ENCODE measurements at regions not wholly inside any gene's neighbourhood (a gene's known extent, or its start where the extent isn't known, plus 50 kb on each side); places are given as distances from the start of the nearest gene placed in this dataset.

- TF ChIP-seq, protein P1, sequence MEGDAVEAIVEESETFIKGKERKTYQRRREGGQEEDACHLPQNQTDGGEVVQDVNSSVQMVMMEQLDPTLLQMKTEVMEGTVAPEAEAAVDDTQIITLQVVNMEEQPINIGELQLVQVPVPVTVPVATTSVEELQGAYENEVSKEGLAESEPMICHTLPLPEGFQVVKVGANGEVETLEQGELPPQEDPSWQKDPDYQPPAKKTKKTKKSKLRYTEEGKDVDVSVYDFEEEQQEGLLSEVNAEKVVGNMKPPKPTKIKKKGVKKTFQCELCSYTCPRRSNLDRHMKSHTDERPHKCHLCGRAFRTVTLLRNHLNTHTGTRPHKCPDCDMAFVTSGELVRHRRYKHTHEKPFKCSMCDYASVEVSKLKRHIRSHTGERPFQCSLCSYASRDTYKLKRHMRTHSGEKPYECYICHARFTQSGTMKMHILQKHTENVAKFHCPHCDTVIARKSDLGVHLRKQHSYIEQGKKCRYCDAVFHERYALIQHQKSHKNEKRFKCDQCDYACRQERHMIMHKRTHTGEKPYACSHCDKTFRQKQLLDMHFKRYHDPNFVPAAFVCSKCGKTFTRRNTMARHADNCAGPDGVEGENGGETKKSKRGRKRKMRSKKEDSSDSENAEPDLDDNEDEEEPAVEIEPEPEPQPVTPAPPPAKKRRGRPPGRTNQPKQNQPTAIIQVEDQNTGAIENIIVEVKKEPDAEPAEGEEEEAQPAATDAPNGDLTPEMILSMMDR (conservative IDR thresholded peaks at IDR 0.05; ENCODE audit: low read depth, low read length), result no peak
- no peak for TF ChIP-seq EZH2 (IDR thresholded peaks at IDR 0.05; ENCODE audit: borderline replicate concordance, low read depth, low read length, poor library complexity, severe bottlenecking)
These were observed 407.9 kb downstream of the SOX9 start for GRCh38 chr17:72528683-72529082.

Data from A673 (cell line).